ENCODE measurements at regions not wholly inside any gene's neighbourhood (a gene's known extent, or its start where the extent isn't known, plus 50 kb on each side); places are given as distances from the start of the nearest gene placed in this dataset.

DNA sequence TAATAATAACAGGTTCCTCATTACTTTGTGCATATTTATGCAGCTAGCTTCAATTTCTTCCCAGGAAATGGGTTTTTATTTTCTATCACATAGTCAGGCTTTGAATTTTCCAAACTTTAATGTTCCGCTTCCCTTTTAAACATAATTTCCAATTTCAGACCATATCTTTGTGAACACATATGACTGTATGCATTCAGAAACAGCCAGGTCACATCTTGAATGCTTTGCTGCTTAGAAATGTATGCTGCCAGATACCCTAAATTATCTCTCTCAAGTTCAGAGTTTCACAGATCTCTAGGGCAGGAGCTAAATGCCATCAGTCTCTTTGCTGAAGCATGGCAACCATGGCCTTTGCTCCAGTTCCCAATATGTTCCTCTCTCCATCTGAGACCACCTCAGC, 2203.8 kb downstream of the LRRC4C start:
- Mint-ChIP-seq H3K9me3 (ENCODE audit: low read depth, unreplicated experiment) (peaks cover 7% of the 10 kb centered on the region), H3K27me3 (ENCODE audit: unreplicated experiment) (no peaks in the 10 kb centered on the region), H3K27ac (ENCODE audit: unreplicated experiment) (no peak overlapping the region), H3K4me1 (ENCODE audit: low read depth, unreplicated experiment) (no peaks in the 10 kb centered on the region), H3K4me3 (ENCODE audit: low read depth, unreplicated experiment) (no peak overlapping the region), H3K36me3 (ENCODE audit: insufficient read depth, unreplicated experiment) (no peaks in the 10 kb centered on the region)
- no TSS peak for BruUV-seq (replicated peaks)
- no peak for TF ChIP-seq CTCF (IDR thresholded peaks at IDR 0.05; ENCODE audit: unreplicated experiment)
- no peak for DNase-seq
- intact Hi-C loops (cut with micrococcal nuclease; ENCODE audit: unreplicated experiment), result no loop called here
- CTCF ChIA-PET, result no interaction called here

GRCh38 chr11:39249566-39250365, 2209.7 kb downstream of the LRRC4C start:
- BruUV-seq (replicated peaks), result no TSS peak
- no peak for DNase-seq
- CTCF ChIA-PET, result no interaction called here
- H3K27me3 Mint-ChIP-seq (ENCODE audit: unreplicated experiment), result no peaks in the 10 kb centered on the region
- TF ChIP-seq CTCF (IDR thresholded peaks at IDR 0.05; ENCODE audit: unreplicated experiment), result no peak
- H3K4me3 Mint-ChIP-seq (ENCODE audit: low read depth, unreplicated experiment), result no peak overlapping the region
- H3K36me3 Mint-ChIP-seq (ENCODE audit: insufficient read depth, unreplicated experiment), result no peaks in the 10 kb centered on the region
- H3K4me1 Mint-ChIP-seq (ENCODE audit: low read depth, unreplicated experiment), result no peaks in the 10 kb centered on the region
- H3K9me3 Mint-ChIP-seq (ENCODE audit: low read depth, unreplicated experiment), result peaks cover 6% of the 10 kb centered on the region
- no peak overlapping the region for H3K27ac Mint-ChIP-seq (ENCODE audit: unreplicated experiment)
- intact Hi-C loops (cut with micrococcal nuclease; ENCODE audit: unreplicated experiment), result no loop called here

DNA sequence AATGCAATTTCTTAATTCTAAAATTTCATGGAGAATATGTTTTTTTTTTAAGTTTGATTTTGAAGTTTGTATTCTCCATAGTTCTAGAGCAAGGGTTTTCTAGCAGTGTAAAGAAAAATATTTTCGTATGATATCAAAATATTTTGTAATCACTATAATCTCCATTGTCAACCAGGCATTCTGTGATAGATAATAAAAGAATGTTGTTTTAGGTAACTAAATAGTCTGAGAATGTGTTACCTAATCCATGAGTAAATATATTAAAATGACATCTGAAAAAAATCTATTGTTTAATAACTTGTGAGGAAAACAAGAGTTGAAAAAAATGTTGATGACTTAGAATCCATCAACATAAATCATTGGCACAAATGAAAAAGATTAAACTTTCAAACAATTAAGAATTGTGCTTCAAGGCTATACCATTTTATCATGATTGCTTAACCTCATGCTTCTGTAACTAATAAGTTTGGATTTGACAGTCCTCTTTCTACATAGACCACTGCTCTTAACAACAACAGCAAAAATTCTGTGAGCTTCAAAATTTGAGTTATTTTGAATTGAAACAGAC, 2211.8 kb downstream of the LRRC4C start:
- no peaks in the 10 kb centered on the region for H3K36me3 Mint-ChIP-seq (ENCODE audit: insufficient read depth, unreplicated experiment)
- H3K9me3 Mint-ChIP-seq (ENCODE audit: low read depth, unreplicated experiment), result peaks cover 3% of the 10 kb centered on the region
- TF ChIP-seq CTCF (IDR thresholded peaks at IDR 0.05; ENCODE audit: unreplicated experiment), result no peak
- H3K4me1 Mint-ChIP-seq (ENCODE audit: low read depth, unreplicated experiment), result no peaks in the 10 kb centered on the region
- intact Hi-C loops (cut with micrococcal nuclease; ENCODE audit: unreplicated experiment), result no loop called here
- DNase-seq, result no peak
- CTCF ChIA-PET, result no interaction called here
- no TSS peak for BruUV-seq (replicated peaks)
- H3K27me3 Mint-ChIP-seq (ENCODE audit: unreplicated experiment), result no peaks in the 10 kb centered on the region
- H3K4me3 Mint-ChIP-seq (ENCODE audit: low read depth, unreplicated experiment), result no peak overlapping the region
- H3K27ac Mint-ChIP-seq (ENCODE audit: unreplicated experiment), result no peak overlapping the region

- CTCF ChIA-PET, result no interaction called here
- TF ChIP-seq CTCF (IDR thresholded peaks at IDR 0.05; ENCODE audit: unreplicated experiment), result no peak
Observed at GRCh38 chr11:39239553-39239952, 2219.9 kb downstream of the LRRC4C start.

More at GRCh38 chr11:39239553-39239952, 2219.9 kb downstream of the LRRC4C start:
- Mint-ChIP-seq H3K9me3 (ENCODE audit: low read depth, unreplicated experiment) (peaks cover 19% of the 10 kb centered on the region), H3K4me1 (ENCODE audit: low read depth, unreplicated experiment) (no peaks in the 10 kb centered on the region), H3K4me3 (ENCODE audit: low read depth, unreplicated experiment) (no peak overlapping the region), H3K27ac (ENCODE audit: unreplicated experiment) (no peak overlapping the region), H3K36me3 (ENCODE audit: insufficient read depth, unreplicated experiment) (no peaks in the 10 kb centered on the region), H3K27me3 (ENCODE audit: unreplicated experiment) (no peaks in the 10 kb centered on the region)
- no TSS peak for BruUV-seq (replicated peaks)
- no peak for DNase-seq
- intact Hi-C loops (cut with micrococcal nuclease; ENCODE audit: unreplicated experiment), result no loop called here

Data from Calu3 (cell line).